SK-MEL-5 (cell line): ENCODE measurements at regions not wholly inside any gene's neighbourhood (a gene's known extent, or its start where the extent isn't known, plus 50 kb on each side); places are given as distances from the start of the nearest gene placed in this dataset.

Experiments
- DNase-seq: peaks from one replicate; pipeline ENCODE4 v3.0.0-alpha.2; 2016; ENCODE audit warnings: low read depth, low spot score
- in situ Hi-C: cut with HindIII; loops from 2 replicates; pipeline ENCODE4 v1.10.0; 2016; ENCODE audit warnings: low sequenced_read_pairs, high pct_unique_total_duplicates, low pct_unique_long_range_greater_than_20kb

DNA sequence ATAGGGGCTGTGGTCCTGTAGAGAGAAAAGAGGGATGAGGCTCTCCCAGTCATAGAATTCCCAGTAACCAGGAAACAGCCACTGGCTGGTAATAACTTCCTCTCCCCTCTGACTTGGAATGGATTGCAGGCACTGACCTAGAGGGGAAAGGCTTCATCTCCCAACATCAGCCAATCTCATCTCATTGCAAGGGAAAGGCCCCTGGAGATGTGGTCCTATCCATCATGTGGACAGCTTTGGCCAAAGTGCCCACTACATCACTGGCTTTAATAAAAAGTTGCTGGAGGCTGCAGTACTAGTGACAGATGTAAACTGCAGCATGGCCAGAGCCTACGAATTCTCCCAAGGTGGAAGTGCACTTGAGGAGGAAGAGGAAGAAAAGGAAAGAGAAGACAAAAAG is 820.5 kb upstream of the CELF4 start:
- in situ Hi-C loops: no loop called here
- no peak for DNase-seq

DNA sequence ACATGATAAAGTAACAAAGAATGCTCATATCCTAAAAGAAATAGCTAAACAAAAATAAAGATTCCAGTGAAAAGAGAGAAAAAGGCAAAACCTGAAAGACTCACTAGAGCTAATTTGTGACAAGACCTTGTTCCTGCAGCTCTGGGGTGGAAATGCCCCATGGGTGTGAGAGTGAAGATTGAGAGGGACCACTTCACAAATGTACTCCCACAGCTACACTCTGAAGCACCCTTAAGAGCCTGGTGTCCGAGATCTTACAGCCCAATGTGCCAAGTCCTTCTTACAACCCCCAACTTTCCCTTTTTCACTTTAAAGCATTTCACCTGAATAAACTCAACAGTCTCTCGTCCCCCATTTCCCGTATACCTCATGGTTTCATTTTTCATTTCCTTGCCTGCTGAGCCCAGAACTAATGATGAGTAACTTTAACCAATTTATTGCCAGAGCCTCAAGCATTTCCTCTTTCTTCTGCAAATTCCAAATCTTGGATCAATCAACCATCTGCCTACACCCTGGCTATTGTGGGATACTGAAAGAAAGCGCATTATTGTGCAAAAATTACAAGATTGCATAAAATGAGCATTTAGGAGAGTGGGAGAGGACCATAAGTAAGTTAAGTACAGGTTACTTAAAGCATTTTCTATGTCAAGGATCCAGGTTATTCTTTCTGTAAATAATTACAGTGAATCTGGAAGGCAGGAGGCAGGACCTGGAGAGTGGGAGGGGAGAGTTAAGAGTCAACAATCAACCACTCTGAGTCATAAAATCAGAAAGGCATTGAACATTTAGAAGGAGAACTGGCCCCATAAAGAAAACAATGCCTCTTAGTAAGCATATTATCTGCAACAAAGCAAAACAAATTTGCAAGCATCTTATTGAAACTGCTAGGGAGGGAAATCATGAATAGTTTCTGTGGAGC is 804.4 kb upstream of the CELF4 start:
- DNase-seq: no peak
- in situ Hi-C loops: no loop called here

DNA sequence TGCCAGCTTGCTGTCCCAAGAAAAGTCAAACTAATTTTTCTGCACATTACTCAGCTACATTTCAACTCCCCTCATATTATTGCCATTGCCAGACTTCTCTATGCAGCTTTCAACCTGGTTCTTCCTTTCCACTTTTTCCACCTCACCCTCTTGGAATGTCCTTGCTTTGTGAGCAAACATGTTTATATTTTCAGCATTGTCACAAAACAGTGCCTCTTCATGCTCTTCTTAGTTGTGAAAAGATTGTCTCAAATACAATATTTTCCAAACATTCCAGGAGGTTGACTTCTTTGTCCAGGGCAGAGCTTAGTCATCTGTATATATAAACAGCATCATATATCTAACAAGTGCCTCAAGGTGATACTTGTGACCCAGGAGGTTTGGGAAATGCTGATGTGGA is 803.3 kb upstream of the CELF4 start:
- in situ Hi-C loops: no loop called here
- no peak for DNase-seq

DNA sequence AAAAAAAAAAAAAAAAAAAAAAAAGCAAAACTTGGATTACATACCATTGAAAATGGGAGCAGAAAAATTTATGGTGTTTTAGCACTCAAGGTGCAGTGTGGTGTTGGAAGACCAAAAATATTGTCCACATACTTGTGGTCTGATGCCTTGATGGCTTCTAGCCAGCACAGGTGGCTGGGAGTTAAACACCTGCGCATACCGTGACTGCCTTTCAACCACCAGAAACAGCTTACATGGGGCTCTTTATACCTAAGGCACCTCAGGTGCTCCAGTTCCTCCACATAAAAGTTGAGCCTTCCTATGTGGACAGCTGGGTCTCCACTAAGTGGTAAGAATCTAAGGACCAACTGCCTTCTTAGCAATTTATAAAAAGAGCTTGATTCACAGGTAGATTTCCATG is 802.6 kb upstream of the CELF4 start:
- in situ Hi-C loops: no loop called here
- no peak for DNase-seq

DNA sequence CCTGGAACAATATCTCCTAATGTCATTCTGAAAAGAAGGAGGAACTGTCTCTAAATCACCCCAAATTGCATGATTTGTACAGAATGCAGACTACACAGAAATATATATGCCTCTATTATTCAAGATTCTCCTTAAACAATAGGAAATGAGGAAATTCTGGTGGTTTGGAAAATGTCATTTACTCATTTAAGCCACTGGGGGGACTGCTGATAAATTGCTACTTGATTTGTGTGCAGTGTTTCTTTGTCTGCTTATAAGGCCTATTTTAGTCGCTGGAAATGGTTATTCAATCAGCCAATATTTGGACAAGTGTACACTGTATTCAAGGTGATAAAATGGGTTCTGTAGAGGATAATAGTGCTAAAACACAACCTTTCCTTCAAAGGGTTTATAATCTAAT is 801.9 kb upstream of the CELF4 start:
- DNase-seq: no peak

DNA sequence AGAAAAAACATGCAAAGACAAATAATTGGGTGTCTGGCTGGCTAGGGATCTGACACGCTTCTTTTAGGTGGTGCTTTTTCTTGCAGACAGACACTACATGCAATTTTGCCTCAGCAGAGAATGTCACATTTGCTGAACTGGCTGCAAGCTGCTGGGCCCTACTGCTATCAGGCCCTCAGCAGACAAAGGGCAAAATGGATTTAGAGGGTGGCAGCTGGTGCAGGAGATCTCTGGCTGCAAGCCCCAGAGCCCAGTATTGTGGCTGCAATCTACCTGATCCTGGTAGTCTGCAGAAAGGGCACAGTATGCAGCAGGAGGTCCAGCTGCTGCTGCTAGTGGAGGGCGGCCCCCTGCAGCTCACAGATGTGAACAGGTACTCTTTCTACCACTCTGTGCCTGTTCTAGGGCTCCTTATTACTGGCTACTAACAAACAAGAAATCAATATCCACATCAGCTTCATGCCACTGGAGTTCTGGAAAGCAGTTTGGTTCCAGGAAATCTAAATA is 796.7 kb upstream of the CELF4 start:
- no peak for DNase-seq
- in situ Hi-C loops: no loop called here

More for the DNA sequence above, 801.9 kb upstream of the CELF4 start:
- in situ Hi-C loops: no loop called here

DNA sequence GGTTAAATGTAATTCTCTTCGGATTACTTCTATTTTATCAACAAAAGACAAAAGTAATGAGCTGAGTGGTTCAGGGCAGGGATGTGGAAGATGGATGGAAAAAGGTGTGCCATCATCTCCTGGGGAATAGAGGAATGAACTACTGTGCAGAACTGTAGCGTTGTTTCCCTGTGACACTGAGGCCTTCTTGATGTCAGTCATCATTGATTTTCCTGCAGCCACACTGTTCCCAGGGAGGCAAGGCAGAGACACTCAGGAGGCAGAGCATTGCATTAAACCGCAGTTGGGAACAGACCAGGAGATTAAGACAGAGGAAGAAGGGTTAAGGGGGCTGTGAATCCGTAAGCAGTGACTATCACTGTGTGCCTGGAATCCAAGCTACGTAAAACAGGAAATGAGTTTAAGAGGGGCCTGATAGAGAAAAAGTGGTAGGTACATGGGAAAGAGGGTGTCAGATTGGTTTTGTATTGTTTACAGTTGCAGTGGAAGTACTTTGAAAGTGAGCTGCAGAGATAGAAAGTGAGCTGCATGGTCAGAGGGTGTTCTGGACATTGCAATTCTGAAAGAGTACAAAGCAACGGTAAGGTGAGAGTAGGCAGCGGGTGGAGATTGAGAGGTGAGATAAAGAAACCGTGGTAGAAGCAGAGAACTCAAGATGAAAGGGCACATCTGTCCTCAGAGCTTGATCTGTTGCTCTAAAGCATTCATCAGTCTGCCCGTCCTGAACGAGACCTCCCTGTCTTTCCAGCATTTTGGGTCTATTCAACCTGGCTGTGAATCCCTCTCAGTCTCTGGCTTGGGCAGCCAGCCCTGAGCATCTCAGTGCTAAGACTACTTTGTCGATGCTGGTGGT is 793.4 kb upstream of the CELF4 start:
- in situ Hi-C loops: no loop called here
- DNase-seq: no peak

DNA sequence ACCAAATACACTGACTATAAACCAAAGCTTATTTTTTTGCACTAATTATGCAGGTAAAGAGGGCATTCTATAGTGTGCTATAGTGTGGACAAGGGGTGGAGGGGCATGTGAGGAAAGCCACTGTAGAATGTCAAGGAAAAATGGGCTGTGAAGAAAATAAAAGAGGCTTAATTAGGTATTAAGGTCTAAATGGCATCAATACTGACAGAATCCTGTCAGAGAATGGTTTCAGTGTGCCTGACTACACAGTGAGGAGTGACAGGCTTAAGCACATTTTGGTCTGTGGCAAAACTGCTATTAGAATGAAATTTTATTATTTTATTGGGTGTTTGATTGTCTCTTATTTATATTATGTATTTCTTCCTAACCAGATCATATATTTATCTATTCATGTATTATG is 787.6 kb upstream of the CELF4 start:
- in situ Hi-C loops: no loop called here
- DNase-seq: no peak

DNA sequence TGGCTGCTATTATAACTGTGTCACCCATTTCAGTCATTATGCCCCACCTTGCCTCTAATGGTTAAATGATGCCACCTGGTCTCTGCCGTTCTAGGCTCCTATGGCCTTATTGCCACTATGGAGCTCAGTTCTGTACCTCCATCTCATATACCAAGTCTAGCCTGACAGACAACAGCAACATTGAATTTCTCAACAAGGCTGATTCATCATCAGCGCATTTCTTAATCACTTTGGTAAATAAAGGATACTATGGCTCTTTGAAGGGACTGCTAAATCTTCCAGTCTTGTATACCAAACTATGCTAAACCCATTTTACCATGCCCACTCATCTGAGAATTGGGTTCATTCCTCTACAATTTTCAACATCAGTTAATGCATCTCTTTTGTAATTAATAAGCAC is 784.5 kb upstream of the CELF4 start:
- in situ Hi-C loops: no loop called here

DNA sequence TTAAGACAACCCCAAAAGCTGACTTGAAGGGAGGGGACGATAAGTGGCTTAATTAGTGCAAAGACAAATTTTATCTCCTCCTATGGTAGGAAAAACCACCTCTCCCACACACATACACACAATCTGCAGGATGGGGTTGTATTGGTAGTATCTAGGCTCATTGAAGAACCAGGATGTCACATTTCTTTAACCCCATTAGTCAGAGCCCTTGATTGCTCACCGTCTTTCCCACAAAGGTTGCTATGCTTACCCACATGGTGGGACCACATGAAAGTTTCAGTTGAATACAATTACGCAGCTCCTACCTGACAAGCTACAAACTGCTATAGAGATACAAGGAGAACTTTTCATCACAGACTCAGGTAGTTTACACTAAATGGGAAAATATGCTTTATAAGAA is 765.0 kb upstream of the CELF4 start:
- DNase-seq: no peak
- in situ Hi-C loops: no loop called here

More for the DNA sequence above, 784.5 kb upstream of the CELF4 start:
- DNase-seq: no peak

DNA sequence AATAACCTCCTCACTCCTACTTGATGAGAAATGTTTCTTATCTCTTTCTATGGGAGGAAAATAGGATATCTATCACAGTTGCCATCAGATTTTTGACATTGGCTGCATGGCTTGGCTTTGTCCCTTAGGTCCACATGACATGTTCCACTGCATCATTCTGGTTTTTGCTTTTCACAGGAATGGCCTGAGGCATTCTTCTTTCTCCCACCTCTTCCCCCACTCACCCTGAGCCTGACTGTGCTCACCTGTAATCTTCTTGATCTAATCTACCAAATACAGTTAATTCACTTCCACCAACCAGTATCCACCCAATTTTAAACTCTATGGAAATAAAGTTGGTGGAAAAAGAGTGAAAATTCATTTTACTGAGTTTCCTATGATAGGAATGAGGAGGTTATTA is 763.5 kb upstream of the CELF4 start:
- DNase-seq: no peak
- in situ Hi-C loops: no loop called here

DNA sequence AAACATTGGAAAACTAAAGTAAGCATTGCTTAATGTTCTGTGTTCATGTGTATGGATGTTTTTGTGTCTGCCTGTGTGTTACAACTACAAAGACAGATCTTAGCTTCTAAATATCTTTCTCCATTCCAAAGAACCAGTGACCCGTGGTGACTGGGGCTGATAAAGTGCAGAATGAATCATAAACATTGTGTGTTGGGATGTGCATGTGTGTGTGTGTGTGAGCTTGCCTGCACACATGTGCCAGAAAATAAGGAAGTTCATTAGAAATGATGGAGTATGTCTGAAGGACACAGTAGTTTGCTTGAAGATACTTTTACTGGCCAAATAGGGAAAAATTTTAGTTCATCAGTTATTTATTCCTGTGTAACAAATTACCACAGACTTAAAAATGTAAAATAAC is 756.6 kb upstream of the CELF4 start:
- in situ Hi-C loops: no loop called here
- no peak for DNase-seq

DNA sequence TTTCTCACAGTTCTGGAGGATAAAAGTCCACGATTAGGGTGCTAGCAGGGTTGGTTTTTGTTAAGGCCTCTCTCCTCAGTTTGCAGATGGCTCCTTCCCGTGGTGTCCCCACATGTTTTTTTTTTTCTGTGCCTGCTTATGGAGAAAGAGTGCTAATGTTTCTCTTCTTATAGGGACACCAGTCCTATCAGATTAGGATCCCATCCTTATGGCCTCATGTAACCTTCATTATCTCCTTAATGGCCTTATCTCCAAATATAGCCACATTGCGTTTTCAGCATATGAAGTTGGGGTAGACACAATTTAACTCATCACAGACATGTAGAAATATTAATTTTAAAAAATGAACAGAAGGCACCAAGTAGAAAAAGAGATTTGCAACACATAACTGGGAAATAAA is 755.7 kb upstream of the CELF4 start:
- in situ Hi-C loops: no loop called here
- DNase-seq: no peak

DNA sequence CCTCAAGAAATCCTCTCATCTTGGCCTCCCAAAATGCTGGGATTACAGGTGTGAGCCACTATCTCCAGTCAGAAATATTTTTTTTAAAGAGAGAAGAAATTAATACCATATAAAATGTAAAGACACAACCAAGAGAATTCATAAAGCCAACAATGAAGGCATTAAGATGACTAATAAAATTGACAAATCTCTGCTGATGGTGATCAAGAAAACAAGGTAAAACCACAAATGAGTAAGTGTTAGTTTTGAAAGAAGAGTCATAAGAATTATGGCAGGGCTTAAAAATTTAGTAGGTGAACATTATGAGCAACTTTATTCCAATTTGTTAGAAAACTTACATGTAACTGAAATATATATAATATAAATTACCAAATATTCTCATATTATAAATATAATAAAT is 752.8 kb upstream of the CELF4 start:
- no peak for DNase-seq
- in situ Hi-C loops: no loop called here

DNA sequence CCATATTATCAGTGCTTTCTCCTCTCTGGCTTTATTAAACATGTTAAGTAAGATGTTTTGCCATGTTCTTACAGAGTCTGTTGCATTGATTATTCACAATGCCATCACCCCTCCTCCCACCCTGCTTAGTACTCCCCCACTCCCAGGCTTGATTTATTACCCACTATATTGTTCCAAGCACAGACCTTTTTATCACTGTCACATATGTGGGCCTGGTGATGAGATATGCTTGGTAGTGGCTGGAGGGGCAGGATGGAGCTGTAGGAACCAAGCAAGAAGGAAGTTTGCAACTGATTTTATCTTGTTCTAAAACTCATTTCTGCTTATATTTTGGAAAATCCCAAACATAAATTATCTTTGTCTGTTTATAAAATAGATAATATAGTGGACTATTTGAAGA is 748.2 kb upstream of the CELF4 start:
- in situ Hi-C loops: no loop called here
- DNase-seq: no peak

DNA sequence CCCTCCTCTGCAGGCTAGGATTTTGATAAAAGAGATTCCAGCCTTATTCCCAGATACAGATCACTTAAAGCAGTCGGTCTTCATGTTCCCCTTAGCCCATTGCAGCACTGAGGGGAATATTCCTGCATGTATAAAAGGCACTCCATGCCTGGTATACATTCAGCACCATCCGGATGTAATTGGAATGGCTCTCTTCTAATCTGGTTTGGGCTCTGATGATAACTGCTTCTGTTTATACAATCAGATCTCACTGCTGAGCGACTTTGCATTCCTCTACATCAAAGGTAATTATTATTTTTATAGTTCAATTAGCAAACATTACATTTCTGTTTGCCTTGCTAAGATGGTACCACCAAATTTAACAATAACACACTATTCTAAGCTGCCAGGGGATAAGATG is 746.9 kb upstream of the CELF4 start:
- no peak for DNase-seq
- in situ Hi-C loops: no loop called here

DNA sequence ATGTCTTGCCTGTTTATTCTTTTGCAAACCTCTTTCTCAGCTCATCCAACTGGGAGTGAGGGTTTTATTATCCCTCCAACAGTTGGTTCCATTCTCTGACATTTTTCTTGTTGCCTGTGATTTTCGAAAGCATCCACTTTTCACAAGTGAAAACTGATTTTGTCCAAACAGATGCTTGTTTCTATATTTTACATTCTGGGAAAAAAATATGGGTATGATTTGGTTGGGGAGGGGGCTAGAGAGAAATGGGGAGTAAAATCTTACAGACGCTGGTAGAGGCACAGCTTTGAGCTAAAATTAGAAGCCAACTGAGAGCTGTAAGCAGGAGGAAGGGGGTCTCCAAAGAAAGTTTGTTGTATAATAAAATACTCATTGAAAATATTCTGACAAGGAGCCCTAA is 745.3 kb upstream of the CELF4 start:
- no peak for DNase-seq
- in situ Hi-C loops: no loop called here

DNA sequence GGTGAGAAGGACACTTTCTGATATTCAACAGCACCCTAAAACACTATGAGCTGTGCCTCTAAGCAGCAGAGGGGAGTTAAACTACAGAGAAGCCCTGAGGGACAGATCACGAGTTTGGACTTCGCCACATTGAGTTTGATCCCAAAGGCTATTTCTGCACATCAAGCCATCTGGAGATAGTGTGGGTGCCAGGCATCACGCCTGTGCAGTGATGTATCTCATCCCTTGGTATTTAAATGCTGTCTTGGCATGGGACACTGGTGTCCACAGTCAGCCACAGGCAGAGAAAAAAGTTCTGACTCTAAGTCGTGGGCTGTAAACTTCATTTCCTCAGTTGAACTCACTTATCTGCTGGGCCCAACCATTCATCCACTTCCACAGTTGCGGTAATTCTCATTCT is 742.3 kb upstream of the CELF4 start:
- no peak for DNase-seq
- in situ Hi-C loops: no loop called here

DNA sequence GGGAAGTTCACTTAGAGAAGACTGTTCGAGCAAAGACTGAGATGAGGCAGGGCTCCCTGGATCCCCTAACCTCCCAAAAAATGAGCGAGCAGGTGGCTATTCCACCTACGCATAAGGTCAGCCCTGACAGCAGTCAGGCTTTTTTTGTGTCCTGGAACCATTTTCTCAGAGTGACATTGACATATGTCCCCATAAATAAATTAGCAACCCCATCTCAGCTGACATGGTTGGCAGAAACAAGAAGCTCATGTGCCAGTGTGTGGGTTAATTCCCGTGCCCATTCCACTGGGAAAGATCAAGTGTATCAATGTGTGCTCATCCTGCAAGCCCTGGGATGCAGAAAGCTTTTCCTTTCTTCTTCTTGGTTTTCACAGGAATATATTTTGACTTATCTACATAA is 740.4 kb upstream of the CELF4 start:
- in situ Hi-C loops: no loop called here
- no peak for DNase-seq
